ENCODE measurements at regions not wholly inside any gene's neighbourhood (a gene's known extent, or its start where the extent isn't known, plus 50 kb on each side); places are given as distances from the start of the nearest gene placed in this dataset.
"Not testable (repeated sequence)": the region's sequence is repeated elsewhere in the genome, so short reads cannot be mapped to it uniquely, and the experiment has no call there.

DNA sequence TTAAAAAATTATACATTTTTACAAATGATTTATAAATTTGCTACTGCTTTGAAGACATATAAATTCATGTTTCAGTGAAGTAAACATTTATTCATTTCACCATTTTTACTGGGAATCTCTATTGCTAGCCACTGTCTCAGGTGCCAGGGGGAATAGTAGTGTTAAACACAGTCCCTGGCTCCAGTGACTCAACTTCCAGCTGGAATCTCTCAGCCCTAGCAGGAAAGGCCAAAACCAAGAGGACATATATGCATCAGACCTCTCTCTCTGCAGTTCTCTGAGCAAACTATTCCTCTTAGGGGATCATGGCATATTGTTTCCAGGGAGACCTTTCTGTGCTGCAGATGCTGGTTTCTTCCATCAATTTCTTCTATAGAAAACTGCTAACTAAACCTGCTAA, 1009.0 kb upstream of the LCORL start:
- TF ChIP-seq, protein P1, sequence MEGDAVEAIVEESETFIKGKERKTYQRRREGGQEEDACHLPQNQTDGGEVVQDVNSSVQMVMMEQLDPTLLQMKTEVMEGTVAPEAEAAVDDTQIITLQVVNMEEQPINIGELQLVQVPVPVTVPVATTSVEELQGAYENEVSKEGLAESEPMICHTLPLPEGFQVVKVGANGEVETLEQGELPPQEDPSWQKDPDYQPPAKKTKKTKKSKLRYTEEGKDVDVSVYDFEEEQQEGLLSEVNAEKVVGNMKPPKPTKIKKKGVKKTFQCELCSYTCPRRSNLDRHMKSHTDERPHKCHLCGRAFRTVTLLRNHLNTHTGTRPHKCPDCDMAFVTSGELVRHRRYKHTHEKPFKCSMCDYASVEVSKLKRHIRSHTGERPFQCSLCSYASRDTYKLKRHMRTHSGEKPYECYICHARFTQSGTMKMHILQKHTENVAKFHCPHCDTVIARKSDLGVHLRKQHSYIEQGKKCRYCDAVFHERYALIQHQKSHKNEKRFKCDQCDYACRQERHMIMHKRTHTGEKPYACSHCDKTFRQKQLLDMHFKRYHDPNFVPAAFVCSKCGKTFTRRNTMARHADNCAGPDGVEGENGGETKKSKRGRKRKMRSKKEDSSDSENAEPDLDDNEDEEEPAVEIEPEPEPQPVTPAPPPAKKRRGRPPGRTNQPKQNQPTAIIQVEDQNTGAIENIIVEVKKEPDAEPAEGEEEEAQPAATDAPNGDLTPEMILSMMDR (conservative IDR thresholded peaks at IDR 0.05; ENCODE audit: low read length), result no peak
- no peak for DNase-seq (ENCODE audit: low read depth)
- H3K4me3 ChIP-seq (ENCODE audit: low read length), result no peak overlapping the region

DNA sequence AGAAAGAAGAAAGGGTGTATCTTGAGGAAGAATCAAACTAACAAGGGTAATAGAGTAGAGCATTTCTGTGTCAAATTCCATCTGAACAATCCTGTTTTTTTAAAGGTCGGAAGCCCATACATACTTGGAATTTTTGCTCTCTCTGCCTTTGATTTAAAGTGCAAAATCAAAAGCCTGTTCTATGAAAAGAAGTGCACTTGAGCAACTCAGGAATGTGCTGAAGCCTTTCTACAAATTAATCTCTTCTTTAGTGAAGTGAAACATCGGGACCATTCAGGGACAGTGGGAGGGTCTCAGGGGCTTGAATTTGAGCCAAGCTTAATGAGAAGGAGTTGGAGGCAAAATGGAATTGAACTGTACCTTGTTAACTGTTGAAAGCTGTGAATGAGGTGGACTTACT, 1008.5 kb upstream of the LCORL start:
- DNase-seq (ENCODE audit: low read depth), result no peak
- TF ChIP-seq, protein P1 (conservative IDR thresholded peaks at IDR 0.05; ENCODE audit: low read length), result no peak
- no peak overlapping the region for H3K4me3 ChIP-seq (ENCODE audit: low read length)

DNA sequence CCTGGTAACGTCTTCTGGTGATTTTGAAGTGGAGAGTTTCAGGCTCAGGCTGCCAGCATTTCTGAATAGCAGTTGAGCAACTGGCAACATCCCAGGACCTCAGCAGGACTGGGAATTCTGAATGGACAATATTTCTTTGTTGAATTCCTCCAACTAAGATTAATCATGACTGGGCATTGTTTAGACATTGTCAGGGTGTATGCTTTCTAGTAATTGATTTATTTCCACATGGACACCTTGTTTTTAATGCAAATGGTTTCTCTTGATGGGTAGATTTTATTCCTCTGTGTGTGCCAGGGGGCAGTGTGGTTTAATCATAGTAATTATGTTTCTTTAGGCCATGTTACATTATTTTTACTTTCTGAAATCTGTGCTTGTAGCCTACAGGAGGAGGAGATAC, 1004.7 kb upstream of the LCORL start:
- TF ChIP-seq, protein P1 (conservative IDR thresholded peaks at IDR 0.05; ENCODE audit: low read length), result no peak
- no peak for DNase-seq (ENCODE audit: low read depth)
- H3K4me3 ChIP-seq (ENCODE audit: low read length), result no peak overlapping the region

DNA sequence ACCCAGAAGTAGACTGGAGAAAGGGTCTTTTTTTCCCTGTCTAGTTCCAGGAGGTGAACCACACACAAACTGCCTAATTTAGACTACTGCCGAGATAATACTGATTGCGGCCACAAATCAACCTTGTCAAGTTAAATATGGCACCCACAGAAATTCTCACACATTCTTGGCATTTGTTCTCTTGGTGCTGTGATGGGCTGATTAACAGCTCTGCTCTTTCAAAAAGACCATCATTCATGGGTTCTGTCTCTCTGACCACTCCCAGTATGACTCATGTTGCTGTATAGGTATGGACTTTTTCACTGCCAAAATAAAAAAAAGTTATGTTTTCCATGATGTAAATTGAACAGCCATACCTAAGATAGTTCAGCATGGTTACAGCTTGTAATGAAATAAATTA, 1003.5 kb upstream of the LCORL start:
- TF ChIP-seq, protein P1 (conservative IDR thresholded peaks at IDR 0.05; ENCODE audit: low read length), result no peak
- DNase-seq (ENCODE audit: low read depth), result no peak

DNA sequence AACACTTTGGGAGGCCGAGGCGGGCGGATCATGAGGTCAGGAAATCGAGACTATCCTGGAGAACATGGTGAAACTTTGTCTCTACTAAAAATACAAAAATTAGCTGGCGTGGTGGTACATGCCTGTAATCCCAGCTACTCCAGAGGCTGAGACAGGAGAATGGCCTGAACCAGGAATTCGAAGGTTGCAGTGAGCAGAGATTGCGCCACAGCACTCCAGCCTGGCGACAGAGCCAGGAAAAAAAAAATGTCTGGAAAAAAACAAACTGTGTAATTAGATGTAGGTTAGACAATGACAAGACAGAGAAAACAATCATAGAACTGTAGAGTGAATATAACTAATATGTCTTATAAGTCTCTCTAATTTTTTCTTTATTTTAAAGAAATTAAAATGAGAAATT, 1002.5 kb upstream of the LCORL start:
- TF ChIP-seq, protein P1 (conservative IDR thresholded peaks at IDR 0.05; ENCODE audit: low read length), result no peak
- H3K4me3 ChIP-seq (ENCODE audit: low read length), result no peak overlapping the region
- DNase-seq (ENCODE audit: low read depth), result no peak

More for the DNA sequence above, 1003.5 kb upstream of the LCORL start:
- no peak overlapping the region for H3K4me3 ChIP-seq (ENCODE audit: low read length)

DNA sequence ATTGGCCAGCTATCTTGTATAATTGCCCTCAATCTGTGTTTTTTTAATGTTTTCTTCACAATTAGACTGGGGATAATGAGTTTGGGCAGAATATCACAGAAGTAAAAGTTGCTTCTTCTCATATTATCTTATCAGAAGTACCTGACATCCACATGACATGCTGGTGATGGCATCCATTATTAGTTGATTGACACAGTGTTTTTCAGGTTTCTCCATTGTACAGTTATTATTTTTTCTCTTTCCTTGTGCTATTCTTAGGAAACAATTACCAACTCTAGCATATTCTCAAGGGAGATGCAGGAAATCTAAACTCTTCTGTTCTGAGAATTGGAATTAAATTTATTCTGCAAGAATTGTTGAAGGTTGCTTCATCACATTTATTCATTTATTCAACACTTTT, 1000.1 kb upstream of the LCORL start:
- no peak overlapping the region for H3K4me3 ChIP-seq (ENCODE audit: low read length)
- TF ChIP-seq, protein P1 (conservative IDR thresholded peaks at IDR 0.05; ENCODE audit: low read length), result no peak
- DNase-seq (ENCODE audit: low read depth), result no peak

DNA sequence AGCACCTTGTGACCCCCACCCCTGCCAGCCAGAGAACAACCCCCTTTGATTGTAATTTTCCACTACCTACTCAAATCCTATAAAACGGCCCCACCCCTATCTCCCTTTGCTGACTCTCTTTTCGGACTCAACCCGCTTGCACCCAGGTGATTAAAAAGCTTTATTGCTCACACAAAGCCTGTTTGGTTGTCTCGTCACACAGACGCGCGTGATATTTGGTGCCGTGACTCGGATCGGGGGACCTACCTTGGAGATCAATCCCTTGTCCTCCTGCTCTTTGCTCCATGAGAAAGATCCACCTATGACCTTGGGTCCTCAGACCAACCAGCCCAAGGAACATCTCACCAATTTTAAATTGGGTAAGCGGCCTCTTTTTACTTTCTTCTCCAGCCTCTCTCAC, 995.0 kb upstream of the LCORL start:
- not testable (repeated sequence) for H3K4me3 ChIP-seq (ENCODE audit: low read length); DNase-seq (ENCODE audit: low read depth)

DNA sequence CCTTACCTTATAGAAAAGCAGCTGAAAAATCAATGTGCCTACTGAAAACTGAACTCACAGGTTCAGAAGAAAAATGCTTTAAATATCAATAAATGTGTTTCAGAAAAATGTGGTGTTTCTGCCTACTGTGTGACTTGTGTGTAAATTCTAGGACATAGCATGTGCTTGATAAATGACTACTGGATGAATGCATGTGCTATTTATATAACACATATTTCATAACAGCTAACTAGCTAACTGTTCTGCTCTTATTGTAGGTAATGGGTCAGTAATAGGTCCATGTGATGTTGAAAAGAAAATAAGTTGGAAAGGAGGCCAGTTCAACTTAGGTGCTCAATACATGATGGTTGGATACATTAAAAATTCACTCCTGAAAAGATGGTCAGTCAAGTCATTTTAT, 993.0 kb upstream of the LCORL start:
- no peak for DNase-seq (ENCODE audit: low read depth)
- H3K4me3 ChIP-seq (ENCODE audit: low read length), result no peak overlapping the region
- TF ChIP-seq, protein P1 (conservative IDR thresholded peaks at IDR 0.05; ENCODE audit: low read length), result no peak
